Immature natural killer cell (primary cell): ENCODE measurements at regions not wholly inside any gene's neighbourhood (a gene's known extent, or its start where the extent isn't known, plus 50 kb on each side); places are given as distances from the start of the nearest gene placed in this dataset.

ENCODE experiments used
- DNase-seq, 3 donors: peaks; one replicate each; pipeline ENCODE4 v3.0.0; 2022; ENCODE audit warnings: mixed read lengths in 1 of 3
- H3K27ac Mint-ChIP-seq, 6 donors: one replicate each; pipeline ENCODE4 v1.8.0; 2020; ENCODE audit warnings: mixed read lengths in 6 of 6, mild to moderate bottlenecking in 5 of 6, inconsistent platforms in 4 of 6, moderate library complexity in 3 of 6
- H3K27me3 Mint-ChIP-seq, 3 donors: one replicate each; pipeline ENCODE4 v1.8.0; 2020 to 2021; ENCODE audit warnings: low read depth in 3 of 3, mild to moderate bottlenecking in 3 of 3, mixed read lengths in 3 of 3, moderate library complexity in 3 of 3, inconsistent platforms in 1 of 3
- H3K36me3 Mint-ChIP-seq, 3 donors: one replicate each; pipeline ENCODE4 v1.8.0; 2020; ENCODE audit warnings: mixed read lengths in 3 of 3, inconsistent platforms in 2 of 3, mild to moderate bottlenecking in 2 of 3
- H3K4me1 Mint-ChIP-seq, 2 donors: one replicate each; pipeline ENCODE4 v1.8.0; 2020; ENCODE audit warnings: inconsistent platforms in 2 of 2, mild to moderate bottlenecking in 2 of 2, mixed read lengths in 2 of 2, moderate library complexity in 1 of 2
- H3K4me3 Mint-ChIP-seq, 5 donors: one replicate each; pipeline ENCODE4 v1.8.0; 2020; ENCODE audit warnings: mild to moderate bottlenecking in 5 of 5, mixed read lengths in 5 of 5, inconsistent platforms in 3 of 5, moderate library complexity in 3 of 5
- H3K9me3 Mint-ChIP-seq, 6 donors: one replicate each; pipeline ENCODE4 v1.8.0; 2020; ENCODE audit warnings: mild to moderate bottlenecking in 6 of 6, mixed read lengths in 6 of 6, inconsistent platforms in 4 of 6, moderate library complexity in 3 of 6

DNA sequence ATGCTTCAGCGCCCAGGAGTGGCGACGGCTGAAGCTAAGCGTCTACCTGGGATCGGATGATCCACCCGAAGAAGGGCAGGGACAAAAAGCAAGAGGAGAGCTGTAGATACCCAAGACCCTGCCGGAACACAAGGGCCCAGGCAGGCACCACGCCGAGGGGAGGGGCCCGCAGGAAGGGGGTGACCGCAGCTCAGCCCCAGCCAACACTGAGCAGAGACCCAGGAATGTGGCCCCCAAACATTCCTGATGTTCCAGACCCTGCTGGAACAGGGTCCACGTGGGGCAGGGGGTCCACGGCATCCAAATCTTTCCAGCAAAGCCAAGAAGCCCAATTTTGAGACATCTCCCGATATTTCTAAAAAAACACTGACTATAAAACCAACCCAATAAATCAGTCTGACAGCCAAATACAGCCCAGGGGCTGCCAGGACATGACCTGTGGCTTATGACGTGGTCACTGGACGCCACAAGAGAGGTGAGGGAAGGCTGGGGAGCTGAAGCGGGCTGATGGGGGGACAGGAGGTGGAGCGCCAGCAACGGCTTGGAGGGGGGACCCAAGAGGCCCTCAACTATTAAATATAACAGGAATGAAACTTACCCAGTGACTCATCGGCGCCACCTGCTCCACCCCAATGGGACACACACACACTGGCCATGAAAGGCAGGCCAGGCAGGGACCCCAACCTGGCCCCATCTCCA lies 58.9 kb downstream of the NCOR2 start:
- peaks cover 0 to 4% (median 0%) of the 10 kb centered on the region in 3 donors for H3K36me3 Mint-ChIP-seq
- peak overlapping the region in 4 of 6 donors; percentile 31 to 69 (median 47) for H3K27ac Mint-ChIP-seq
- no peaks in the 10 kb centered on the region for H3K9me3 Mint-ChIP-seq
- H3K4me1 Mint-ChIP-seq: peaks cover 36 to 45% of the 10 kb centered on the region in 2 donors
- peak overlapping the region in 1 of 5 donors; percentile 34 for H3K4me3 Mint-ChIP-seq
- peak; percentile 25 to 32 (median 26) for DNase-seq
- H3K27me3 Mint-ChIP-seq: peaks cover 0 to 6% (median 5%) of the 10 kb centered on the region in 3 donors

DNA sequence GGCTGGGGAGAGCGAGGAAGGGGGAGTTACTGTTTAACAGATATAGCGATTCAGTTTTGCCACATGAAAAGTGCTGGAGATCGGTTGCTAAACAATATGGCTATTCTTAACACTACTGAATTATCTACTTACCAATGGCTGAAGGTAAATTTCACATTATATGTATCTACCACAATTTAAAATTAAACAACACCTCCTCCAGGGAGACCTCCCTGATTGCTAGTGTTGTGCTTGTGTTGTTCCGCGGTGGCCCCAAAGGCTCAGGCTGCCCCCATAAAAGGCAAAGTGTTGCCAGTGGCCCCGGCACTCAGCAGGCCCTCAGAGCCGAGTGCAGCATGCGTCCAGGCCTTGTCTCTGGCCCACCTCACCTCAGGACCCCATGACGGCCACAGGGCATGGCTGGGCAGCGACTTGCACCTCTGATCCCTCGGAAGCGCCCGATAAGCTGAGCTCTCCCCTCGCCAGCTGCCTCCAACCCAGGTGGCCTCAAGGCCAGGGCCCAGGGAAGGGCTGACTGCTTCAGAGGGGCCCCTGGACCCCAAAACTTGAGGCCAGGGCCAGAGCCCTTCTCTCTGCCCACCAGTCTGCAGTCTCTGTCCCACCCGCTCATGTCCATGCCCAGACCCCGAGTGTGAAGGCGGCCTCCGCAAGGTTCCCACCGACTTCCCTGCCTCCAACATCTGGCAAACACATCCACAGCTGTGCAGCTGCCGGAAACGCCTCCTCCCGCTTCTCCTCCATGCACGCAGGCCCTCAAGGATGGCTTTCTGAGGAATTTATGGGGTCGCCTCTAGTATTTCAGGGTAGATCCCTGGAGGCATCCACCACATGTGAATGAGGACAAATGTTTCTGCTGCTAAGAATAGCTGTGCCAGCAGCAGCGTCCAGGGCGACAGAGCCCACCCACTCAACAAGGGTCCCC lies 60.0 kb downstream of the NCOR2 start:
- Mint-ChIP-seq H3K4me3 (no peak overlapping the region), H3K9me3 (no peaks in the 10 kb centered on the region), H3K4me1 (peaks cover 36 to 45% of the 10 kb centered on the region in 2 donors), H3K27ac (peak overlapping the region in 2 of 6 donors; percentile 17 to 20), H3K27me3 (peaks cover 0 to 7% (median 6%) of the 10 kb centered on the region in 3 donors), H3K36me3 (peaks cover 0 to 4% (median 0%) of the 10 kb centered on the region in 3 donors)
- no peak for DNase-seq

DNA sequence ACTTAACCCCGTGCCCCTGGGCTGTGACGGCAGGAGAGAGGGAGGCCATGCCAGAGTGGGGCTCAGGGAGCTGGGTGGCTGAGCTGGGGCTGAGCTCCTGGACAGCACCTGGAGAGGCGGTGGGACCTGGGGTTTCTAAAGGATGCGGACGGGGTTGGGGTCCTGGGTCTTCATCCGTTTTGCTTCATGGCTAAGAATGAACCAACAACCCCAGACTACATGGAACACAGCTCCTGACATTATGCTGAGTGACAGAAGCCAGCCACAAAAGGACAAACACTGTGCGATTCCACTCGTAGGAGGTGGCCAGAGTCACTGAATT lies 60.6 kb downstream of the NCOR2 start:
- Mint-ChIP-seq H3K4me3 (no peak overlapping the region), H3K4me1 (peaks cover 36 to 39% of the 10 kb centered on the region in 2 donors), H3K9me3 (no peaks in the 10 kb centered on the region), H3K27ac (peak overlapping the region in 2 of 6 donors; percentile 17 to 20), H3K27me3 (peaks cover 0 to 7% (median 6%) of the 10 kb centered on the region in 3 donors), H3K36me3 (no peaks in the 10 kb centered on the region)
- no peak for DNase-seq

- no peak for DNase-seq
- Mint-ChIP-seq H3K9me3 (no peaks in the 10 kb centered on the region), H3K4me1 (peaks cover 36 to 39% of the 10 kb centered on the region in 2 donors), H3K36me3 (no peaks in the 10 kb centered on the region), H3K4me3 (no peak overlapping the region), H3K27me3 (peaks cover 0 to 7% (median 6%) of the 10 kb centered on the region in 3 donors), H3K27ac (peak overlapping the region in 2 of 6 donors; percentile 17 to 26)
Measured at GRCh38 chr12:124506145-124506831, 61.1 kb downstream of the NCOR2 start.

GRCh38 chr12:124505001-124505818 lies 62.2 kb downstream of the NCOR2 start:
- no peaks in the 10 kb centered on the region for H3K9me3 Mint-ChIP-seq
- H3K4me3 Mint-ChIP-seq: no peak overlapping the region
- peak overlapping the region in 1 of 6 donors; percentile 53 for H3K27ac Mint-ChIP-seq
- H3K4me1 Mint-ChIP-seq: peaks cover 30 to 34% of the 10 kb centered on the region in 2 donors
- H3K27me3 Mint-ChIP-seq: peaks cover 0 to 7% (median 6%) of the 10 kb centered on the region in 3 donors
- no peaks in the 10 kb centered on the region for H3K36me3 Mint-ChIP-seq
- DNase-seq: no peak

DNA sequence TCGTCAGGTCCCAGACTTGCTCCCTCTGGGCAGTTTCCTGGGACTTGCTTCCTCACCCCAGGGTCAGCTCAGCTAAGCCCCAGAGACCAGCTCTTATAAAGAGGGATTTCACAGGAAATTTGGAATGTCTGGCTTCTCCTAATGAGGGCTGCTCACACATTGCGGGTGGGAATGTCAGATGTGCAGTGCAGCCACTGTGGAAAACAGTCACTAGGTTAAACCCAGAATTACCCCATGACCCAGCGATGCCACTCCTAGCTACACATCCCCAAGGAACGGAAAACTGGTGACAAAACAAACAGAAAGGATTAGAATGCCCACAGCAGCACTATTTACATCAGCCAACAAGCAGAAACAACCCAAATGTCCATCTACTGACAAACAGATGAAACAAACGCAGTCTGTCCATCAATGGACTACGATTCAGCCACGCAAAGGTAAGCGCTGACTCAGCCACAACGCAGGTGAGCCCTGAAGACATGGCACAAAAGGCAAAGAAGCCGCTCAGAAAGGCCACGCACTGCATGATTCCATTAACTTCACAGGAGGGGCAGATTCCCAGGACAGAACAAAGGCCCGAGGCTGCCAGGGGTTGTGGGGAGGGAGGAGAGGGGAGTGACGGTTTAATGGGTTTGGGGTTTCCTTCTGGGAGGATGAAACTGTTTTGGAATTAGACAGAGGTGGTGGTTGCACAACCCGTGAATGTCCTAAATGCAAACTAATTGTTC lies 63.0 kb downstream of the NCOR2 start:
- H3K4me3 Mint-ChIP-seq: no peak overlapping the region
- peaks cover 24 to 28% of the 10 kb centered on the region in 2 donors for H3K4me1 Mint-ChIP-seq
- no peaks in the 10 kb centered on the region for H3K9me3 Mint-ChIP-seq
- no peak for DNase-seq
- peaks cover 0 to 7% (median 6%) of the 10 kb centered on the region in 3 donors for H3K27me3 Mint-ChIP-seq
- H3K27ac Mint-ChIP-seq: no peak overlapping the region
- no peaks in the 10 kb centered on the region for H3K36me3 Mint-ChIP-seq

DNA sequence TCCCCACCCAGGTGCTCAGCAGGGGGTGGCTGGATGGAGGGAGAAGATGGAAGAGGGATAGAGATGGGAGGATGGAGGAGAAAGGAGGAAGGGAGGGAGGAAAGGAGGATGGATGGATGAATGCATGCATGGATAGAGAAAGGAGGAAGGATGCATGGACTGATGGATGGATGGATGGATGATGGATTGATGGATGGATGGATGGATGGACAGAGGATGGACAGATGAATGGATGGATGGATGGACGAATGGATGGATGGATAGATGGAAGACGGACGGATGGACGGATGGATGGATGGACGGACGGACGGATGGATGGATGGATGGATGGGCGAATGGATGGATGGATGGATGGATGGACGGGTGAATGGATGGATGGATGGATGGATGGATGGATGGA lies 64.1 kb downstream of the NCOR2 start:
- H3K36me3 Mint-ChIP-seq: no peaks in the 10 kb centered on the region
- H3K4me1 Mint-ChIP-seq: peaks cover 16 to 25% of the 10 kb centered on the region in 2 donors
- H3K27ac Mint-ChIP-seq: no peak overlapping the region
- H3K27me3 Mint-ChIP-seq: peaks cover 0 to 3% (median 2%) of the 10 kb centered on the region in 3 donors
- H3K4me3 Mint-ChIP-seq: no peak overlapping the region
- H3K9me3 Mint-ChIP-seq: no peaks in the 10 kb centered on the region
- no peak for DNase-seq

DNA sequence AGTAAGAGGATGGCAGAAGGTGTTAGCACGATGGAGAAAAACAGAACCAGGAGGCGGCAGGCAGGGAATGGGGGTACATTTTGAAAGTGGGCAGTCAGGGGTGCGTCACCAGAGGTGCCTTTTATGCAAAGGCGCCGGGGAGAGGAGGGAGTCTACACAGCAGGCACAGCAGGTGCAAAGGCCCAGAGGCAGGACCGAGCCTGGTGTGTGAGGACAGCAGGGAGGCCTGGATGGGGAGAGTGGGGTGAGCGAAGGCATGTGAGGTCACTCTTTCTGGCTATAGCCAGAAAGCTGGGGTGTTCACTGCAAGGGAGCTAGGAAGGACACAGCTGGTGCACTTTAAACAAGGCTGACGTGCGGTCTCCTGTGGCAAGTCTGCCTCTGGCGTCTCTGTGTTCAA lies 65.0 kb downstream of the NCOR2 start:
- Mint-ChIP-seq H3K4me3 (no peak overlapping the region), H3K27ac (peak overlapping the region in 1 of 6 donors; percentile 50), H3K4me1 (peaks cover 15 to 21% of the 10 kb centered on the region in 2 donors), H3K36me3 (no peaks in the 10 kb centered on the region), H3K9me3 (no peaks in the 10 kb centered on the region), H3K27me3 (peaks cover 0 to 2% (median 0%) of the 10 kb centered on the region in 3 donors)
- no peak for DNase-seq

DNA sequence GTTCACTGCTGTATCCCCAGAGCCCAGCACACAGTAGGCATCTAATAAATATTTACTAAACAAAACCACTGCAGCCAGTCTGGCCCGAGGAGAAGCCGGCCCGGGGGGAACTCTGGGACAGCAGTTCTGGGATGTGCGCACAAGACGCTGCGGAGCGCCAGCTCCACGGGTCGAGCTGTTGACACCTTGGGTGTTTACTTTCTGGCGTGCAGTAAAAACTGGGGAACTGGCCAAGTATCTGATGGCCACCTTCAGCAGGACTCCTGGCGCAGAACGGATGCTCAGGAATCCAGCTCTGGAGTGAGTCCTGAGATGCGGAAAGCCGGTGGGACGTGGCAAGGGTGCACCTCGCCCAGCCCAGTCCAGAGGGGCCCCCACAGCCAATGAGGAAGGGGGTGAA lies 65.6 kb downstream of the NCOR2 start:
- Mint-ChIP-seq H3K9me3 (no peaks in the 10 kb centered on the region), H3K4me3 (no peak overlapping the region), H3K36me3 (no peaks in the 10 kb centered on the region), H3K4me1 (peaks cover 12 to 16% of the 10 kb centered on the region in 2 donors), H3K27ac (no peak overlapping the region), H3K27me3 (peaks cover 0 to 2% (median 0%) of the 10 kb centered on the region in 3 donors)
- DNase-seq: no peak

GRCh38 chr12:124501112-124501561 lies 66.3 kb downstream of the NCOR2 start:
- no peak for DNase-seq
- no peak overlapping the region for H3K4me3 Mint-ChIP-seq
- H3K27ac Mint-ChIP-seq: no peak overlapping the region
- peaks cover 0 to 2% (median 0%) of the 10 kb centered on the region in 3 donors for H3K27me3 Mint-ChIP-seq
- H3K36me3 Mint-ChIP-seq: no peaks in the 10 kb centered on the region
- peaks cover 10 to 12% of the 10 kb centered on the region in 2 donors for H3K4me1 Mint-ChIP-seq
- H3K9me3 Mint-ChIP-seq: no peaks in the 10 kb centered on the region

- H3K36me3 Mint-ChIP-seq: no peaks in the 10 kb centered on the region
- no peak for DNase-seq
- peaks cover 0 to 3% (median 0%) of the 10 kb centered on the region in 3 donors for H3K27me3 Mint-ChIP-seq
- peaks cover 7 to 23% of the 10 kb centered on the region in 2 donors for H3K4me1 Mint-ChIP-seq
- H3K9me3 Mint-ChIP-seq: no peaks in the 10 kb centered on the region
- H3K27ac Mint-ChIP-seq: no peak overlapping the region
- no peak overlapping the region for H3K4me3 Mint-ChIP-seq
Measured at GRCh38 chr12:124499898-124500244, 67.5 kb downstream of the NCOR2 start.

DNA sequence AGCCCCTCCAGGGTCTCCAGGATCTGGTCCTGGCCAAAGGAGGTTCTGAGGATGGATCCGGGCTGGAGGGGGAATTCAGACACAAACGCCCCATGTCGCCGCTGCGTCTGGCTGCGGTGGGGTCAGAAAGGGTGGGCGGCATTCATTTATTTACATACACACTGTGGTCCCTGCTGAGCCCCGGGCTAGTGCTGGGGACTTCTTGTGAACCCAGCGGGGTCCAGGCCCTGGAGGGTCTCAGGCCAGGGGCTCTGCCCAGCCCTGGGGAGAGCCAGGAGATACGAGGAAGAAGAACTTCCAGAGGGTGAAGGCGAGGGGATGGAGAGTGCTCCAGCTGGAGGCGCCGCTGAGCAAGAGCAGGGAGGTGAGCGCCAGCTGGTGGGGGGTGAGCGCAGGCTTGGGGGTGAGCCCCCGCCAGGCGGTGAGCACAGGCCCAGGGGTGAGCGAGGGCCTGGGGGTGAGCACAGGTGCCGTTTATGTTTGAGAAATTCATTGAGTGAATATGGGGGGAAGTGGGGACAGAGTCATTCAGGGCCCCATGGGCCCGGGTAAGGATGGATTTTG lies 68.1 kb downstream of the NCOR2 start:
- H3K36me3 Mint-ChIP-seq: no peaks in the 10 kb centered on the region
- H3K9me3 Mint-ChIP-seq: no peaks in the 10 kb centered on the region
- no peak for DNase-seq
- peaks cover 0 to 3% (median 0%) of the 10 kb centered on the region in 3 donors for H3K27me3 Mint-ChIP-seq
- peaks cover 9 to 26% of the 10 kb centered on the region in 2 donors for H3K4me1 Mint-ChIP-seq
- no peak overlapping the region for H3K27ac Mint-ChIP-seq
- no peak overlapping the region for H3K4me3 Mint-ChIP-seq
